Transverse colon (tissue), 4 donors: ENCODE measurements at regions not wholly inside any gene's neighbourhood (a gene's known extent, or its start where the extent isn't known, plus 50 kb on each side); places are given as distances from the start of the nearest gene placed in this dataset.

Source experiments
- EP300 ChIP-seq: sonication (generic); formaldehyde crosslinking; IDR thresholded peaks from one replicate; pipeline ENCODE4 v1.6.1; 2017; ENCODE audit warnings: antibody characterized with exemption, low read depth
- POLR2A ChIP-seq: fragments of 450-650 bp; IDR thresholded peaks from one replicate; pipeline ENCODE4 v1.6.1; 2016; ENCODE audit warnings: antibody characterized with exemption, mild to moderate bottlenecking, moderate library complexity
- POLR2AphosphoS5 ChIP-seq, 3 donors: sonication (generic); formaldehyde crosslinking; IDR thresholded peaks; one replicate each; pipeline ENCODE4 v1.6.1; 2016; ENCODE audit warnings: antibody characterized with exemption in 3 of 3
- TF ChIP-seq, protein P1 (sequence below), 5 experiments: fragments of 200-600 bp in 3 of 5; fragments of 450-650 bp in 2 of 5; sonication (generic) in 3 of 5; IDR thresholded peaks; 1 replicate in 2 of 5; 2 replicates in 3 of 5; pipeline ENCODE4 v1.5.1; 2016 to 2017; ENCODE audit warnings: antibody characterized with exemption in 5 of 5, inconsistent platforms in 3 of 5, mild to moderate bottlenecking in 2 of 5, moderate library complexity in 1 of 5

DNA sequence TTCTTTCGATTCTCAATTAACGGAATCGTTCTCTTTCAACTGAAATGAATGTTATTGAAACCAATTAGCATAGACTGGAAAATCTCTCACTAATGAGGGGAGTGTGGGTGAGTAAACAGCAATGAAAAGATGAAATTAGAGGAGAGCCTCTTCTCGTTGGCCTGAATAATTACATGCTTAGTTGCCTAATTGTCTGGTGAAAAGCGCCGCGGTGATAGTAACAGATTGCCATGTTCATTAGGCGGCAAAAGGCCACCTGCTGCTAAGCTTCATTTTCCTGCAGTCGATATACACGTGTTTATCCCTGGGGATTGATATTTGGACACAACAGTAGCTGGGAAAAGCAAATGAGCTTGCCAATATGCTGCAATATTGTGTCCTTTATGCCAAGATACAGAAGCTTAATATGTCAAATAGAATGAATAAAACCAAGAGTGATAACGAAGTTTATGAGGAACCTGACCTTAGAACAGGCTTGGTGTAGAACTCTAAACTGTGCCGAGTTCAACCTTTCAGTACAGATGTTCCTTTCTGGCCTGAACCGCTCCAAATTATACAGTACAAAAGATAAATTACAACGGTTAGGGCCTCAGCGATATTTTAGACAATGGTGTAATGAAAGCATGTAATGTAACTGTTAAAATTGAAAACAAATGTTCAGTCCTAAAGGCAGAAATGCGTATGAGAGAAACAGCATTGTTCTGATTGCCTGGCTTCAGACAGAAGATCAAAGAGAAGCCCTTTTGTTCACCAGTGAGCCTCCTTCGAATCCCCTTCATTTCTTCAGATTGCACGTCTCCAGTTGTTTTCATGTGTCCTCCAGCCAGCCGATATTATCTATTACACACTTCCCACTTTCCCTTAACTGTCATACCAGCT, 185.2 kb downstream of the SHOX2 start:
- TF ChIP-seq, protein P1, sequence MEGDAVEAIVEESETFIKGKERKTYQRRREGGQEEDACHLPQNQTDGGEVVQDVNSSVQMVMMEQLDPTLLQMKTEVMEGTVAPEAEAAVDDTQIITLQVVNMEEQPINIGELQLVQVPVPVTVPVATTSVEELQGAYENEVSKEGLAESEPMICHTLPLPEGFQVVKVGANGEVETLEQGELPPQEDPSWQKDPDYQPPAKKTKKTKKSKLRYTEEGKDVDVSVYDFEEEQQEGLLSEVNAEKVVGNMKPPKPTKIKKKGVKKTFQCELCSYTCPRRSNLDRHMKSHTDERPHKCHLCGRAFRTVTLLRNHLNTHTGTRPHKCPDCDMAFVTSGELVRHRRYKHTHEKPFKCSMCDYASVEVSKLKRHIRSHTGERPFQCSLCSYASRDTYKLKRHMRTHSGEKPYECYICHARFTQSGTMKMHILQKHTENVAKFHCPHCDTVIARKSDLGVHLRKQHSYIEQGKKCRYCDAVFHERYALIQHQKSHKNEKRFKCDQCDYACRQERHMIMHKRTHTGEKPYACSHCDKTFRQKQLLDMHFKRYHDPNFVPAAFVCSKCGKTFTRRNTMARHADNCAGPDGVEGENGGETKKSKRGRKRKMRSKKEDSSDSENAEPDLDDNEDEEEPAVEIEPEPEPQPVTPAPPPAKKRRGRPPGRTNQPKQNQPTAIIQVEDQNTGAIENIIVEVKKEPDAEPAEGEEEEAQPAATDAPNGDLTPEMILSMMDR (IDR thresholded peaks at IDR 0.05): no peak
- TF ChIP-seq POLR2A (no peak), EP300 (no peak), POLR2AphosphoS5 (IDR thresholded peaks at IDR 0.05) (no peak)
